Stimulated activated CD8-positive, alpha-beta memory T cell treated with anti-CD3 and anti-CD28 coated beads, Interleukin-7, amount 100 ng/mL, for 24 hours (primary cell): ENCODE measurements at regions not wholly inside any gene's neighbourhood (a gene's known extent, or its start where the extent isn't known, plus 50 kb on each side); places are given as distances from the start of the nearest gene placed in this dataset.
"Not testable (repeated sequence)": the region's sequence is repeated elsewhere in the genome, so short reads cannot be mapped to it uniquely, and the experiment has no call there.

Experiments
- DNase-seq: peaks from one replicate; pipeline ENCODE4 v3.0.0-alpha.2; 2020; ENCODE audit warnings: low read depth

DNA sequence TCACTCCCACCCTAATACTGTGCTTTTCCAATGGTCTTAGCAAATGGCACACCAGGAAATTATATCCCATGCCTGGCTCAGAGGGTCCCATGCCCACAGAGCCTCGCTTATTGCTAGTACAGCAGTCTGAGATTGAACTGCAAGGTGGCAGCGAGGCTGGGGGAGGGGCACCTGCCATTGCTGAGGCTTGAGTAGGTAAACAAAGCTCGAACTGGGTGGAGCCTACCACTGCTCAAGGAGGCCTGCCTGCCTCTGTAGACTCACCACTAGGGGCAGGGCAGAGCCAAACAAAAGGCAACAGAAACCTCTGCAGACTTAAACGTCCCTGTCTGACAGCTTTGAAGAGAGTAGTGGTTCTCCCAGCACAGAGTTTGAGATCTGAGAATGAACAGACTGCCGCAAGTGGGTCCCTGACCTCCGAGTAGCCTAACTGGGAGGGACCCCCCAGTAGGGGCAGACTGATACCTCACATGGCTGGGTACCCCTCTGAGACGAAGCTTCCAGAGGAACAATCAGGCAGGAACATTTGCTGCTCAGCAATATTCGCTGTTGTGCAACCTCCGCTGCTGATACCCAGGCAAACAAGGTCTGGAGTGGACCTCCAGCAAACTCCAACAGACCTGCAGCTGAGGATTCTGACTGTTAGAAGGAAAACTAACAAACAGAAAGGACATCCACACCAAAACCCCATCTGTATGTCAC, 150.7 kb upstream of the FOXA2 start:
- DNase-seq, result not testable (repeated sequence)

- no peak for DNase-seq
Measured at GRCh38 chr20:22740829-22741228, 156.5 kb upstream of the FOXA2 start.

DNA sequence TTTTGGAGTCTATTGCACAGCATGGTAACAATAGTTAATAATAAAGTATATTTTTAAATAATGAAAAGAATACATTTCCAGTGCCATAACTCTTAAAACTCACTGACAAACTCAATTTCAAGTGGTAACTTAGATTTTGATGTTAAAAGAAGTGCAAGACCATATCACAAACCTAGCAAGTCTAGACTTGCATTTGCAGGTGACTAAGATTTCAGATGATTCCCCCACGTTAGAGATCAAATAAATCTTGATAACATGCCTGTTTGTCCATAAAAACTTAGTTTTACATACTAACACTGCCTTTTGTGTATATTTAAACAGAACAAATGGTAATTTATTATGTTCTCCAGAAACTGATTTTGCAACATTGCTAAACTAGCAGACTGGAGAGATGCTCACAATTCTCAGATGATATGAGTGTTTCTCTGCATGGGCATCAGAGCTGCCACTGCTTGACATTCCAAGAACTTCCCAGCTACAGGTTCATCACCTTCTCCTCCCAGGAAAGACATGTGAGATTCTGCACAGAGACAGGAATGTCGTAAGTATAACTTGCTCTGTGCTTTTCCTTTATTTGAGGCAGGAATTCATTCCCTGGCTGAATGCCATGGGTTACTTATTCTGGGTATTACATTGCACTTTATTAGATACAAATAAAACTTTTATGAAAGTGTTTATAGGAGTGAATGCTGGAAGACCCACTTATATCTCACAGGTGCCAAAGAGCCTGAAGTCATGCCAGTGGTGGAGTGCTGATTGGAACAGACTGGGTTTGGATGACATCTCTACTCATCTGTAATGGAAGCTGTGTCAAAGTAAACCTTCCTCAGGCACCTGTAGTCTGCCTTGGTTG, 160.2 kb upstream of the FOXA2 start:
- no peak for DNase-seq

DNA sequence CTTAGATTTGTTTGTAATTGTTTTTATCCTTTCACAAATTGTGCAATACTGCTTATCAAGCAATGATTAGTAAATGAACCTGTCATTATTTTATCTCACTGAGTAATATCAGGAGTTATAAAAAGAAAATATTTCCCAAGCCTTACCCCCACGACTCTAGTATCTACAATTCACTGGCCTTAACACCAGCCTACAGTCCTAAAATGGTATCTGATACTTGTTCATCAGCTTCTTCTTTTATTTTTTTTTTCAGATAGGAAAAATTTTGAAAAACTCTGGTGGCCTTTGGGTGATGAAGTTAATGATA, 160.8 kb upstream of the FOXA2 start:
- no peak for DNase-seq

- DNase-seq, result no peak
Measured at GRCh38 chr20:22746957-22747356, 162.6 kb upstream of the FOXA2 start.

- DNase-seq, result no peak
Measured at GRCh38 chr20:22752324-22752723, 168.0 kb upstream of the FOXA2 start.

- DNase-seq, result no peak
Measured at GRCh38 chr20:22757424-22758183, 173.2 kb upstream of the FOXA2 start.

- no peak for DNase-seq
Measured at GRCh38 chr20:22758815-22759214, 174.4 kb upstream of the FOXA2 start.

DNA sequence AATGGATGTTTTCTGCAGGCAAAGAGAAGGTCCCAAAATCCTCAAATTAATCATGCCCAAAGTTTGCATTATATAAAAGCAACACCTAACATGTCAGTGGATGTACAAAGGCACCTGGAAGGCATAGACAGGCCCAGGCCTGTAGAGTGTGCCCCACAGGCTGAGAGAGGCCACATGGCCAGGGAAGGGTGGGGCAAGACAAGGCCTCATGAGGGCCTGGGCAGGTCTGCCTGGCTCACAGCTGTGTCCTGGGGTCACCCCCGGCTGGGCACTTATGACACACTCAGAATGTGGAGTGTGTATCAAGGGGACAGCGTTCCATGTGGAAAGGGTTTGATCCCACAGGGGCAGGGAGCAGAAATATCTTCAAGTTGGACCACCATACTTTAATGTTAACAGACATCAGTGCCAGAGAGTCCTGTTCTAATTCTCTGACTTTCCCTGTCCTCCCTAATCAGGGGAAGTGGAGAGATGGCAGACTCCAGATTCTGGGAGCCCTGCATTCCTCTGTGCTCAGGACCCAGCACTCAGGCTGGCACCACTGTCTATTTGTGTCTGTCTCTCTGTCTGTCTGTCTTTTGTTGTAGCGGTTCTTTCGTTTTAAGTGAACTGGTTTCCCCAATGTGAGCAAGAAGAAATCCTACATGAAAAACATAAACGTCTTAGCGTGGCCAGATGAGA, 178.3 kb upstream of the FOXA2 start:
- no peak for DNase-seq

DNA sequence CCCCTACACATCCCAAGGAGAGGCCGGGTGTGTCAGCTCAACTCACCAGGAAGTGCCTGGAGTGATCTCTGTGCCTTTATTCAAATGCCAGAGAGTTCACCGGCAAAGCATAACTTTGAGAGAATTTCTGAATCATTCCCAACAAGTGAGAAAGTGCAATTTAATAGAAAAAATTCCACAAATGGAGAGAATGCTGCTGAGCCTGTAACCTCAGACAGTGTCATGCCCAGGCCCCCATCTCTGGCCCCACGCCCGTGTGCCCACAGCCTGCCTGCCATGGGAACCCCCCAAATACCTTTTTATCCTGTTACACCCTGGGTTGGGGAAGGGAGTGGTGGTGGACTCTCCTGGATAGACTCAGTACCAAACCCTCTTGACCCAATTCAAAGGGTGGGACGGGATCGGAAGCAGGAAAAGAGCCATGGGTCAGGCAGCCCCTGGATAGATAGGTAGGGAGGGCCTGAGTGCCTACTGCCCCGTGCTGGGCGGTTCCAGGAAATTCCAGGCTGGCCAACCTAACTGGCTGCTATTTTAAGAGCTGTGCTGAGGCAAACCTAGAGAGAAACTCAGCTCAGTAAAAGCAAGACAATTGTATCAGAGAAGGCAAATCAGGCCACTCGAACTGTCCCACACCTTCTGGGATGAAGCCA, 179.0 kb upstream of the FOXA2 start:
- DNase-seq, result no peak

DNA sequence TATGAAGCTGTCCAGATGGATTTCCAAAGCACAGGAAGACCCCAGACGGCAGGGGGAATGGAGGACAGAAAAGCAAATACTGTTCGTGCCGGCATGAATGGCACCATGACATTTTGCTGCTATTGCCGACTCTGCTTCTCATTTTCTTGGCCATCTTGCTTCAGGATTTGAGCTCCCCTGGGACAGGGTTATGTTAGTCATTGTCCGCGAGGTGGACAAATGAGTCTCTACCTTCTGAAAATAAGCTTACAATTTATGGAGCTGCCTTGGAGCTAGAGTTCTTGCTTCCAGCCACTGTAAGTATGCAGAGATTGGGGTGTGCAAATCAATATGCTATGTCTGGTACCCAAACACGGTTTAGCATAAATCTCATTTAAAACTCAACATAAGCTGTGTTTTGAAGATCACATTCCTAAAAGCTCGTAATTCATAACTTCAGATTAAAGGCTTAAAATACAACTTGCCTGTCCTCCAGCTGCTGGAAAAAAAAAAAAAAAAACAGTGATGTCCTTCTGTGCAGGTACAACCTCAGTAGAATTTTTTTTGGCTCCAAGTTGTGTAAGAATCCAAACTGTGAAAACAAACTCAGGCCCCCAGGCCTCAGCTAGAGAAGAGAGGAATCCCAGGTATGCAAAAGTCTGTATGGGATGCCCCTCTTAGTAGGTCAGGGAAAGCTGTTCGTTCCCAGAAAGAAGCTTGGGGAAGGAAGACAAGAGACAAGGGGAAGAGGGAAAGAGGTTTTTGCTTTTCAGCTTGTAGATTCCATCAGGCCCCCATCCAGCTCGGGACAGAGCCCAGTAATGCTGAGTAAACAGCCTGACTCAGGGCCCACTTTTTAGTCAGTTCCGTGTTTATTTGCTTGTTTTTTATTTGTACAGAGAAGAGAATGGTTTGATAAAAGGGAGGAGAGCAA, 184.2 kb upstream of the FOXA2 start:
- no peak for DNase-seq

DNA sequence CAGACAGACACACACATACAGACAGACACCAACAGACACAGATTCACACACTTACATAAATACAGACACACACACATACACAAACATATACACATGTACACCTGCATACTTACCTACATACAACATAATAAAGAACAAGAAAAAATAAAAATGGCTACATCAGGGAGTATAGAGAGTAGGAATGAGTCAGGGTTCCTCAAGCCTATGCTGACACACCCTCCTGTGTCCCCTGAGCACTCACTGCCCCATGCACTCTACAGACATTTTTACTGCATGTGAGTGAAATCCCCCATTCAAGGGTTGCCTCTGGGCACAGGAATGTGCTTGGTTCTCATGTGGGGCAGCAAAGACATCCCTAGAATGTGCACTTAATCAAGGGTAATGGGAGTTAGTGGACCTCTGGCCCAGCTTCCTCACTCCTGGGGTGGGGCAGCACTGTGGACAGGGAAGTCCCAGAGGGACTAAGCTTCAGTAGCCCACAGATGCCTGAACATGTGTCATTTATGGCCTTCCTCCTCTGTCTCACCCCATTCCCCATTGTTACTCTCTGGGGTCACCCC, 185.9 kb upstream of the FOXA2 start:
- DNase-seq, result no peak

DNA sequence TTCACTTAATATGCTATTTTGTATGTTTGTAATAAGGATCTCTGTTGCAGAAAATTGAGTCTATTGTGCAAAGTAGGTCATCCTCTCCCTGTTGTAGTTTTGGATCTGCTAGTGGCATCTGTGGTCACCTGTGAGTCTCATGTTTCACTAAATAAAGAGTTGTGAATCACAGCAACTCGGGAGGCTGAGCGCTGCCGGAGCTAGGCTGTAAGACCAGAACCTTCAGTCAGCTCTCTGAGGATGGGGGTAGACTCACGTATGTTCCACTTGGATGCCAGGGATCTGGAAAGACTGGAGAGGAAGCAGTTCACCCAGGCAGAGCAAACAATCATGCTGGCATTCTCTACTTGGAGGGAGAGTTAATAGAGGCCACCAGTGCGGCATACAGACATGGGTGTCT, 187.3 kb upstream of the FOXA2 start:
- no peak for DNase-seq

DNA sequence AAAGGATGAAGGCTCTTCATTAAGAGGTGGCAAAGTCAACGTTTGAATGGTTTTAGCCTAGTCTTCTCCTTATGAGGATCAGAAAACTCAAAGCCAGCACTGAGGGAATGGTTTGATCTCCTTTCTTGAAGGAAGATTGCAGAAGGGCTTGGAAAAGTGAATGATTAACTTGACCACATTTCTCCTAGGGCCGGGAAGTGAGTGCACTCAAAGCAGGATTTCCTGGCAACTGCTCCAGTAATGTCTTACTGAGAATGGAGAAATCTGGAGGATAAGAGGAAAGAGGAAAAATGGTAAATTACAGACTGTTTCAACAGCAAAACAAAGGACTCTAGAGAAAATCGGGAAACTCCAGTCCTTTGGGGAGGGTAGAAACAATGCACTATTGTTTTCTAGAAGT, 189.0 kb upstream of the FOXA2 start:
- no peak for DNase-seq

- no peak for DNase-seq
Measured at GRCh38 chr20:22775256-22775655, 190.9 kb upstream of the FOXA2 start.

GRCh38 chr20:22775671-22776139, 191.3 kb upstream of the FOXA2 start:
- no peak for DNase-seq

- DNase-seq, result no peak
Measured at GRCh38 chr20:22776369-22776768, 192.0 kb upstream of the FOXA2 start.

DNA sequence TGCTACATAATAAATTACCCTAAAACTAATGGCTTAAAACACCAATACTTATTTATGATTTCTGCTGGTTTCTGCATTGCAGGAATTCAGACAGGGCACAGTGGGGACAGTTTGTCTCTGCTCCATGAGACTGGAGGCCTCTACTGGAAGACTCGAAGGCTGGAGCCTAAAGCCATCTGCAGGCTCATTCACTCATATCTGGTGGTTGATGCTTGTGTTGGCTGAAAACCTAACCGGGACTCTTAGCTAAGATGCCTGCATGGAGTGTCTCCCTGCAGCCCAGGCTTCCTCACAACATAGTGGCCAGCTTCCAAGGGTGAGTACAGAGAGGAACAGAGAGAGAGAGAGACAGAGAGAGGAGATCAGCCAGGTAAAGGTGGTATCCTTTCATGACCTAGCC, 195.5 kb upstream of the FOXA2 start:
- no peak for DNase-seq

DNA sequence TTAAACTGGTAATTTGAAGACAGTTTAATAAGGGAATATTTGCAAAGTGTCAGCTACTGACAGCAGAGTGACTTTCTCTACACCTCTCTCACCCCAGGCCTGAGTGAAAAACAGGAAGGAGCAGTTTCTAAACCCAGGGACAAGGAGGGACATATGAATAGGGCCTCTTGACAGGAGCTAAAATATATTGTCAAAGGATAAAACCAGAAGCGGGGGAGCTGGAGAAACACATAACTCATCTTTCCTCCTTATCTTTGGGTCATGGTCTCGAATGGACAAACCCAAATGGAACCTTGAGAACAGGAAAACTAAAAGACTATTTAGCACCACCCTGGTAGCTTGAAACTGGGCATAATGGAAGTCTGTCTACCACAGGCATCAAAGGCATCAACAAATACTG, 197.5 kb upstream of the FOXA2 start:
- DNase-seq, result no peak

- DNase-seq, result no peak
Measured at GRCh38 chr20:22789676-22790075, 205.3 kb upstream of the FOXA2 start.
